ENCODE measurements at regions not wholly inside any gene's neighbourhood (a gene's known extent, or its start where the extent isn't known, plus 50 kb on each side); places are given as distances from the start of the nearest gene placed in this dataset.

GRCh38 chr5:124328201-124328600 lies 418.2 kb downstream of the ZNF608 start:
- no peak for DNase-seq (ENCODE audit: low spot score in 2 of 2, unreplicated experiment in 2 of 2)
- Mint-ChIP-seq H3K27me3 (ENCODE audit: low read depth) (no peaks in the 10 kb centered on the region), H3K36me3 (peaks cover 10% of the 10 kb centered on the region), H3K9me3 (peaks cover 24% of the 10 kb centered on the region), H3K4me3 (no peak overlapping the region), H3K27ac (no peak overlapping the region), H3K4me1 (no peaks in the 10 kb centered on the region)
- TF ChIP-seq CTCF (IDR thresholded peaks at IDR 0.05; ENCODE audit: unreplicated experiment): no peak

- no peak overlapping the region for H3K27ac Mint-ChIP-seq
- TF ChIP-seq CTCF (IDR thresholded peaks at IDR 0.05; ENCODE audit: unreplicated experiment): no peak
- DNase-seq (ENCODE audit: low spot score in 2 of 2, unreplicated experiment in 2 of 2): no peak
- H3K4me3 Mint-ChIP-seq: no peak overlapping the region
- H3K27me3 Mint-ChIP-seq (ENCODE audit: low read depth): no peaks in the 10 kb centered on the region
- no peaks in the 10 kb centered on the region for H3K36me3 Mint-ChIP-seq
- peaks cover 7% of the 10 kb centered on the region for H3K4me1 Mint-ChIP-seq
- H3K9me3 Mint-ChIP-seq: no peaks in the 10 kb centered on the region
Measured at GRCh38 chr5:124318661-124319060, 427.8 kb downstream of the ZNF608 start.

DNA sequence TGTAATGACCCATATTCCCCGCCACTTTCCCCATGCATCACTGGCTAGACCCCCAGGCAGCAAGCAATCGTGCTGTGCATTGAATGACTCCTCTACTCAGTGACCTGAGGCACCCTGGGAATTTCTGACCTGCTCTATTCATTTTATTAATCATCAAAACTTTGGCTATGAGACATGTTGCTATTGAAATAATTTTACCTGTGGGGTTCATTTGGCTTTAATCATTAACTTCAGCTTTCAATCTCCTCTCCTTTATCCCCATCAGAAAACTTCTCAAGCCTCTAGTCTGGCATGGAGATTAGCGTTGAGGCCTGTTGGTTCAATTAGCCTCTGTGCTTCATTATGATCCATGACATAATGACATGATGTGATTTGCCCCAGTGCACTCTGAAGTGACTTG lies 429.0 kb downstream of the ZNF608 start:
- H3K4me3 Mint-ChIP-seq: no peak overlapping the region
- no peak for DNase-seq (ENCODE audit: low spot score in 2 of 2, unreplicated experiment in 2 of 2)
- no peaks in the 10 kb centered on the region for H3K36me3 Mint-ChIP-seq
- H3K27me3 Mint-ChIP-seq (ENCODE audit: low read depth): no peaks in the 10 kb centered on the region
- H3K27ac Mint-ChIP-seq: no peak overlapping the region
- H3K4me1 Mint-ChIP-seq: peaks cover 5% of the 10 kb centered on the region
- TF ChIP-seq CTCF (IDR thresholded peaks at IDR 0.05; ENCODE audit: unreplicated experiment): no peak
- H3K9me3 Mint-ChIP-seq: no peaks in the 10 kb centered on the region

GRCh38 chr5:124315741-124316415 lies 430.6 kb downstream of the ZNF608 start:
- no peak for TF ChIP-seq CTCF (IDR thresholded peaks at IDR 0.05; ENCODE audit: unreplicated experiment)
- Mint-ChIP-seq H3K9me3 (no peaks in the 10 kb centered on the region), H3K4me3 (no peak overlapping the region), H3K27me3 (ENCODE audit: low read depth) (no peaks in the 10 kb centered on the region), H3K27ac (no peak overlapping the region), H3K4me1 (peaks cover 5% of the 10 kb centered on the region), H3K36me3 (no peaks in the 10 kb centered on the region)
- no peak for DNase-seq (ENCODE audit: low spot score in 2 of 2, unreplicated experiment in 2 of 2)

DNA sequence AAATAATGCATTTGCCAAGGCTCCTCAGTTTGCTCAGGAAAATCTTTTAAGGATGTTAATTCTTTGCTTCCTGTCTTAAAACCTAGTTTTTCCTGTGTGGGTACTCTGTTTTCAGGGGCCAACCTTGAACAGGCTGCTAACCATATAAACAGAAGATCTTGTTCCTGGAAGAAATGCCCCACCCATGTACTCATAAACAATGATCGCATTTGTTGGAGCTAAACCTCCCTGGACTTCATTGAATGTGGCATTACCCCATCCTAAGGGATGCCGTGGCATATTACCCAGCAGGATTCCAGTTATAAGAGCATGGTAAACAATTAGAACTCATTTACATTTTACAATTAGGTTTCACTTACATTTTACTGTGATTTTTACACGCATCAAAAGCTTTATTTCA lies 436.0 kb downstream of the ZNF608 start:
- H3K36me3 Mint-ChIP-seq: no peaks in the 10 kb centered on the region

More for the DNA sequence above, 436.0 kb downstream of the ZNF608 start:
- Mint-ChIP-seq H3K4me1 (no peaks in the 10 kb centered on the region), H3K4me3 (no peak overlapping the region), H3K27ac (no peak overlapping the region), H3K27me3 (ENCODE audit: low read depth) (no peaks in the 10 kb centered on the region), H3K9me3 (no peaks in the 10 kb centered on the region)
- no peak for DNase-seq (ENCODE audit: low spot score in 2 of 2, unreplicated experiment in 2 of 2)
- no peak for TF ChIP-seq CTCF (IDR thresholded peaks at IDR 0.05; ENCODE audit: unreplicated experiment)
